Activated naive CD8-positive, alpha-beta T cell treated with anti-CD3 and anti-CD28 coated beads, Interleukin-2, amount 50 U/mL, for 24 hours (primary cell): ENCODE measurements at regions not wholly inside any gene's neighbourhood (a gene's known extent, or its start where the extent isn't known, plus 50 kb on each side); places are given as distances from the start of the nearest gene placed in this dataset.
"Not testable (repeated sequence)": the region's sequence is repeated elsewhere in the genome, so short reads cannot be mapped to it uniquely, and the experiment has no call there.

Experiments
- ATAC-seq: fragments of 150-1000 bp; cut with Tn5 transposase; one replicate; pipeline ENCODE4 v1.10.0; 2021
- DNase-seq: peaks from one replicate; pipeline ENCODE4 v3.0.0; 2021
- H3K27ac Mint-ChIP-seq: one replicate; pipeline ENCODE4 v1.8.0; 2021; ENCODE audit warnings: mild to moderate bottlenecking, mixed read lengths
- H3K27me3 Mint-ChIP-seq: one replicate; pipeline ENCODE4 v1.8.0; 2021; ENCODE audit warnings: mixed read lengths
- H3K36me3 Mint-ChIP-seq: one replicate; pipeline ENCODE4 v1.8.0; 2021; ENCODE audit warnings: low read depth, mixed read lengths
- H3K4me1 Mint-ChIP-seq: one replicate; pipeline ENCODE4 v1.8.0; 2021; ENCODE audit warnings: mixed read lengths
- H3K4me3 Mint-ChIP-seq: one replicate; pipeline ENCODE4 v1.8.0; 2021; ENCODE audit warnings: mild to moderate bottlenecking, moderate library complexity, mixed read lengths
- H3K9me3 Mint-ChIP-seq: one replicate; pipeline ENCODE4 v1.8.0; 2021; ENCODE audit warnings: mixed read lengths

DNA sequence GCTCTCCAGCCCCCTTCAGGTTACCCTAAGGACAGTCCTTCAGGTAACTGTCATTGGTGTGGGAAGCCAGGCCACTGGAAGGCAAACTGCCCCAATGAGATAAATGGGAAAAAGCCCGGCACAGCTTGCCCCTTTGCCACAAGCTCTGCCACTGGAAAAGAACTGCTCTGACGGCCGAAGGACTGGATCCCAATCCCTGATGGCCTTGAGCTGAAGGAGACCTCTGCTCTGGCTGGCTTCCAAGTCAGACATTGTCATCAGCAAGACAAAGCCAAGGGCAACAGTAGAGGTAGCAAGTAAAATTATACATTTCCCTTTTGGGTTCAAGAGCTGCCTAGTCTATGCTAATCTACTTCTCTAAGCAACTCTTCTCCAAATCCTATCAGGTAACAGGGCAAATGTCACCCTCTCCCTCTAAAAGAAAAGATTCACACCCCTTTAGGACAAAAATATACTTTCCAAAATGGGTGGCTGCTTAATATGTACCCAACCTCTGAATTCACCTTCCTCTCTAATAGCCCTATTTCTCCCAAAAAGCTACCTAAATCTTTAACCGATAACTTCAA, 145.8 kb downstream of the ADSS2 start:
- H3K27me3 Mint-ChIP-seq, result no peaks in the 10 kb centered on the region
- H3K27ac Mint-ChIP-seq, result no peak overlapping the region
- ATAC-seq, result no peak

GRCh38 chr1:244306544-244306943, 145.2 kb downstream of the ADSS2 start:
- Mint-ChIP-seq H3K4me1 (no peaks in the 10 kb centered on the region), H3K27ac (no peak overlapping the region), H3K9me3 (no peaks in the 10 kb centered on the region), H3K4me3 (no peak overlapping the region), H3K27me3 (no peaks in the 10 kb centered on the region), H3K36me3 (no peaks in the 10 kb centered on the region)
- DNase-seq, result no peak
- ATAC-seq, result no peak

More for the DNA sequence above, 145.8 kb downstream of the ADSS2 start:
- Mint-ChIP-seq H3K36me3 (no peaks in the 10 kb centered on the region), H3K9me3 (no peaks in the 10 kb centered on the region), H3K4me1 (no peaks in the 10 kb centered on the region), H3K4me3 (no peak overlapping the region)
- no peak for DNase-seq

DNA sequence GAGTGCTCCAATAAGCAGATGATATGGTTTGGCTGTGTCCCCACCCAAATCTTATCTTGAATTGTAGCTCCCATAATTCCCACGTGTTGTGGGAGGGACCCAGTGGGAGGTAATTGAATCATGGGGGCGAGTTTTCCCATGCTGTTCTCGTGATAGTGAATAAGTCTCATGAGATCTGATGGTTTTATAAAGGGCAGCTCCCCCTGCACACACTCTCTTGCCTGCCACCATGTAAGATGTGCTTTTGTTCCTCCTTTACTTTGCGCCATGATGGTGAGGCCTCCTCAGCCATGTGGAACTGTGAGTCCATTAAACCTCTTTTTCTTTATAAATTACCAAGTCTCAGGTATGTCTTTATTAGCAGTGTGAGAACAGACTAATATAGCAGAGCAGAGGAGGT, 142.5 kb downstream of the ADSS2 start:
- not testable (repeated sequence) for DNase-seq, H3K27me3 Mint-ChIP-seq, ATAC-seq, H3K4me3 Mint-ChIP-seq, H3K9me3 Mint-ChIP-seq, H3K4me1 Mint-ChIP-seq, H3K36me3 Mint-ChIP-seq, H3K27ac Mint-ChIP-seq

DNA sequence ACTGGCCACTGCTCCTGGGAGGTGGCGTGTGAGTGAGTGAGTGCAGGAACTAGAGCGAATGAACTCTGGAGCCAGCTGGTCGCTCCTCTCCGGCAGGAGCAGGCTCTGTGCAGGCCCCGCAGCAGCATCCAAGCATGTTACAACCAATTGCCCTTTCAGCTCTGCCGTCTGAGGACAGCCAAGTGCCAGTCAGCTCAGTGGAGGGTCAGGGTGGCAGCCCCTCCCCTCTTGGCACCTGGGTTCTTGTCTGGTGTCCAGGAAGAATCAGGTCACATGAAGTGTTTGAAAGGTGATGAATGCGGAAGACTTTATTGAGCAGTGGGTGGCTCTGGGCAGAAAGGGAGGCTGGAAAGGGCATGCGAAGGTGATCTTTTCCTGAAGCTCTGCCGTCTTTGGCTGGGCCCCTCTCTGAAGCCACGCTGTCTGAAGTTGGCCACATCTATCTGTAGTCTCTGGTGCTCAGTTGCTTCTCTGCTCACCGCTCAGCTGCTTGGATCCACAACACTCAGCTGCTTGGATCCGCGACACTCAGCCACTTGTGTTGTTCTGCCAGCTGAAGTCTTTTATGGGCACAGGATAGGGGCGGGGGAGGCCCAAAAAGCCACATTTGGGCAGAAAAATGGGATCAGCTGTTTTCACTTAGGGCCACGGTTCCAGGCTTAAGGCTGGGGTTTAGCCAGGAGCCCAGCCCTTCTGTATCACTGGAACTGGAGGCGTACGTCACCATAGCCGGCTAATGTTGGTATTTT, 139.8 kb downstream of the ADSS2 start:
- H3K36me3 Mint-ChIP-seq, result no peaks in the 10 kb centered on the region
- H3K9me3 Mint-ChIP-seq, result no peaks in the 10 kb centered on the region
- no peaks in the 10 kb centered on the region for H3K4me1 Mint-ChIP-seq
- no peaks in the 10 kb centered on the region for H3K27me3 Mint-ChIP-seq
- no peak overlapping the region for H3K4me3 Mint-ChIP-seq
- ATAC-seq, result no peak
- DNase-seq, result no peak
- no peak overlapping the region for H3K27ac Mint-ChIP-seq

DNA sequence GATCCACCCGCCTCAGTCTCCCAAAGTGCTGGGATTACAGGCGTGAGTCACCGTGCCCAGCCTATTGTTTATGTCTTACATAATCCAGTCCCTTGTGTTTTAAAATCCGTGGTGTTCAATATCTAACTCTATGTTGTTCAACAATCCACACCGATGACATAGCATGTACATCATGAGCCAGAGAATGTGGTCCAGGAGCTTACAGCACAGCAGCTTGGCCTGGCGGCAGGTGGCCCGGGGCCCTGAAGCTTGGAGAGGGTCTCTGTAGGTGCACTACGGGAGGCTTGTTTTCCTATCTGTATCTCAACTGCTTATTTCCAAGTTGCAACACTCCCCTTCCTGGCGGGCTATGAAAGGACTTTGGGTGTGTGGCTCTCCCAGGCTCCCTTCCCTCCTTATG, 138.4 kb downstream of the ADSS2 start:
- peaks cover under 1% of the 10 kb centered on the region for H3K4me1 Mint-ChIP-seq
- H3K36me3 Mint-ChIP-seq, result no peaks in the 10 kb centered on the region
- ATAC-seq (no peak), DNase-seq (no peak)
- H3K27me3 Mint-ChIP-seq, result no peaks in the 10 kb centered on the region
- no peaks in the 10 kb centered on the region for H3K9me3 Mint-ChIP-seq
- no peak overlapping the region for H3K27ac Mint-ChIP-seq
- no peak overlapping the region for H3K4me3 Mint-ChIP-seq

- Mint-ChIP-seq H3K27me3 (no peaks in the 10 kb centered on the region), H3K9me3 (no peaks in the 10 kb centered on the region), H3K4me1 (peaks cover 15% of the 10 kb centered on the region), H3K4me3 (no peak overlapping the region), H3K36me3 (no peaks in the 10 kb centered on the region), H3K27ac (no peak overlapping the region)
- ATAC-seq (no peak), DNase-seq (no peak)
Measured at GRCh38 chr1:244314921-244315559, 136.7 kb downstream of the ADSS2 start.

- DNase-seq (no peak), ATAC-seq (no peak)
- Mint-ChIP-seq H3K4me3 (no peak overlapping the region), H3K27me3 (no peaks in the 10 kb centered on the region), H3K36me3 (no peaks in the 10 kb centered on the region), H3K9me3 (no peaks in the 10 kb centered on the region), H3K27ac (no peak overlapping the region), H3K4me1 (peaks cover 20% of the 10 kb centered on the region)
Measured at GRCh38 chr1:244315996-244316395, 135.7 kb downstream of the ADSS2 start.

- no peak overlapping the region for H3K27ac Mint-ChIP-seq
Measured at GRCh38 chr1:244316407-244316806, 135.3 kb downstream of the ADSS2 start.

GRCh38 chr1:244316986-244317655, 134.6 kb downstream of the ADSS2 start:
- Mint-ChIP-seq H3K4me1 (peaks cover 27% of the 10 kb centered on the region), H3K9me3 (no peaks in the 10 kb centered on the region), H3K27ac (no peak overlapping the region), H3K4me3 (no peak overlapping the region), H3K36me3 (no peaks in the 10 kb centered on the region), H3K27me3 (no peaks in the 10 kb centered on the region)
- DNase-seq, result no peak
- no peak for ATAC-seq

More at GRCh38 chr1:244316407-244316806, 135.3 kb downstream of the ADSS2 start:
- Mint-ChIP-seq H3K9me3 (no peaks in the 10 kb centered on the region), H3K4me3 (no peak overlapping the region), H3K4me1 (peaks cover 21% of the 10 kb centered on the region), H3K36me3 (no peaks in the 10 kb centered on the region), H3K27me3 (no peaks in the 10 kb centered on the region)
- DNase-seq, result no peak
- ATAC-seq, result no peak

GRCh38 chr1:244318078-244318477, 133.6 kb downstream of the ADSS2 start:
- ATAC-seq (no peak), DNase-seq (no peak)
- H3K4me1 Mint-ChIP-seq, result peaks cover 36% of the 10 kb centered on the region
- H3K9me3 Mint-ChIP-seq, result no peaks in the 10 kb centered on the region
- H3K4me3 Mint-ChIP-seq, result no peak overlapping the region
- H3K27ac Mint-ChIP-seq, result no peak overlapping the region
- no peaks in the 10 kb centered on the region for H3K36me3 Mint-ChIP-seq
- H3K27me3 Mint-ChIP-seq, result no peaks in the 10 kb centered on the region

DNA sequence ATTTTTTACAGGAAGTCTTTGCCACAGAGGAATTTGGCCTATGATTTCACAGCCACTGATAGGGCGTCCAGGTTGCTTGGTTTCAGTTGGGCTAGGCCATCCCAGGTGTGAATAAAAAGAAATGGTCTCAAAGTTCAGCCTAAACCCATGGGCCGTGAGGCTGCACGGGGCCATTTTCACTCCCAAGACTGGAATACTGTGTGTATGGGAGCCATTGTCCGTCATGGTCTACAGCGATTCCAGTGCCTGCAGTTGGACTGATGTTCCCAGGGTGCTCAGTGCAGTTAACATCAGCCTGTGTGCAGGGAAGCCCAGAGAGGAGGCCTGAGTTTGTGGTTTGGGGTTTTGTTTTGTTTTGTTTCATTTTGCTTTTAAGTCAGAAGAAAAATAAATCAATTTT, 133.2 kb downstream of the ADSS2 start:
- Mint-ChIP-seq H3K36me3 (no peaks in the 10 kb centered on the region), H3K9me3 (no peaks in the 10 kb centered on the region), H3K27me3 (no peaks in the 10 kb centered on the region), H3K27ac (no peak overlapping the region), H3K4me3 (no peak overlapping the region), H3K4me1 (peaks cover 41% of the 10 kb centered on the region)
- ATAC-seq (no peak), DNase-seq (no peak)

GRCh38 chr1:244319283-244320132, 132.2 kb downstream of the ADSS2 start:
- Mint-ChIP-seq H3K27ac (peak overlapping the region; percentile 88), H3K4me1 (peaks cover 47% of the 10 kb centered on the region)

DNA sequence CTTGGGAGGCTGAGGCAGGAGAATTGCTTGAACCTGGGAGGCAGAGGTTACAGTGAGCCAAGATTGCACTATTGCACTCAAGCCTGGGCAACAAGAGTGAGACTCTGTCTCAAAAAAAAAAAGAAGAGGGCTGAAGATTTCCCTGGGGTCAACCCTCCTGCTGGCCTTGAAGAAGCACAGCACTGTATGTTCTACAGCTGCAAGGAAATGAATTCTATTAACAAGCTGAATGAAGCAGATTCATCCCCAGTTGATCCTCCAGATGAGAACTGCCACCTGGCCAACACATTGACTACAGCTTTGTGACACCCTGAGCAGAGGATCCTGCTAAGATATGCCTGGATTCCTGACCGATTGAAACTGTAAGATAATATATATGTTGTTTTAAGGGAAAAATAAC, 129.5 kb downstream of the ADSS2 start:
- no peaks in the 10 kb centered on the region for H3K36me3 Mint-ChIP-seq
- no peak for ATAC-seq
- H3K27ac Mint-ChIP-seq, result peak overlapping the region; percentile 78
- DNase-seq, result no peak
- peaks cover 59% of the 10 kb centered on the region for H3K4me1 Mint-ChIP-seq
- H3K9me3 Mint-ChIP-seq, result no peaks in the 10 kb centered on the region
- H3K27me3 Mint-ChIP-seq, result no peaks in the 10 kb centered on the region
- no peak overlapping the region for H3K4me3 Mint-ChIP-seq

More at GRCh38 chr1:244319283-244320132, 132.2 kb downstream of the ADSS2 start:
- peak; percentile 98 for ATAC-seq
- peak; percentile 45 for DNase-seq
- H3K36me3 Mint-ChIP-seq, result no peaks in the 10 kb centered on the region
- H3K9me3 Mint-ChIP-seq, result no peaks in the 10 kb centered on the region
- peak overlapping the region; percentile 64 for H3K4me3 Mint-ChIP-seq
- no peaks in the 10 kb centered on the region for H3K27me3 Mint-ChIP-seq
